HG02885 (cell line): ENCODE measurements at regions not wholly inside any gene's neighbourhood (a gene's known extent, or its start where the extent isn't known, plus 50 kb on each side); places are given as distances from the start of the nearest gene placed in this dataset.

Source experiments
- ATAC-seq: cut with Tn5 transposase; IDR thresholded peaks from one replicate; pipeline ENCODE4 v1.9.1; 2021; ENCODE audit warnings: mild to moderate bottlenecking; ENCODE audit not compliant: unreplicated experiment, poor library complexity

GRCh38 chrX:126886997-126887396 is 67.5 kb downstream of the PRR32 start:
- no peak for ATAC-seq

- no peak for ATAC-seq
Measured at GRCh38 chrX:126900937-126901336, 81.4 kb downstream of the PRR32 start.

GRCh38 chrX:126929071-126929470 is 109.5 kb downstream of the PRR32 start:
- ATAC-seq: no peak

DNA sequence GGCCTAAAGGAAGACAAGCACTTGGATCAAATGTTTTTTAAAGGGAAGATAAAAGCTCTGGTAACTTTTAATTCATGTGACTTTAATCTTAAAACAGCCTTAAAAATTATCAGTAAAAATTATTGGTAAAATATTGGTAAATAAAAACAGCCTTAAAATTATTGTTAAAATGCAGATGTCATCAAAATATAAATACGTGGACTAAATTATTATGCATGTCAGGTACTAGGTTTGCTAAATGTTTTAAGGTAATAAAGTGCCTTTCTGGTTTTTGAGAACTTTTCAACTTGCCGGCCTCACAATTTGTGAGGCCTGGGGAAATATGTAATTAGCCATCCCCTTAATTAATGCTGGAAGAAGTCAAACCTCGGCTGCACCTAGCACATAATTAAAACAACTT is 147.7 kb downstream of the PRR32 start:
- no peak for ATAC-seq

DNA sequence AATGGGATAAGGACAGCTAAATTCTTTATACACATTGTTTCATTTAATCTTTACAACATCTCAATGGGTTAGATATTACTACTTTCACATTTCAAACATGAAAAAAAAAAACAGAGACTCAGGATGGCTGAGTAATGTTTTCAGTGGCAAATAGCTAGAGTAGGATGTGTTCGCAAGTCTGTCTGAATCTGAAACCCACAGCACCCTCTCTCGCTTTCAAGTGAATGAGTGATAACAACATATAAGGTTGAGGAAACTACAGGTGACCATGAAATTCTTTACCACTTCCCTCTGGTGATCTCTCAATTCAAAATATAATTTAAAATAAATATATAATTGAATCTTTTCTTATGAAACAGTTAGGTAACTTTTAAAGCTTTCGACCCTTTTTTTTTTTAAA is 162.6 kb downstream of the PRR32 start:
- ATAC-seq: no peak

GRCh38 chrX:126985027-126985426 is 165.5 kb downstream of the PRR32 start:
- ATAC-seq: no peak

GRCh38 chrX:126985981-126986380 is 166.5 kb downstream of the PRR32 start:
- ATAC-seq: no peak

- no peak for ATAC-seq
Measured at GRCh38 chrX:126994032-126994600, 174.6 kb downstream of the PRR32 start.

GRCh38 chrX:127011629-127012028 is 192.1 kb downstream of the PRR32 start:
- peak; percentile 59 for ATAC-seq

DNA sequence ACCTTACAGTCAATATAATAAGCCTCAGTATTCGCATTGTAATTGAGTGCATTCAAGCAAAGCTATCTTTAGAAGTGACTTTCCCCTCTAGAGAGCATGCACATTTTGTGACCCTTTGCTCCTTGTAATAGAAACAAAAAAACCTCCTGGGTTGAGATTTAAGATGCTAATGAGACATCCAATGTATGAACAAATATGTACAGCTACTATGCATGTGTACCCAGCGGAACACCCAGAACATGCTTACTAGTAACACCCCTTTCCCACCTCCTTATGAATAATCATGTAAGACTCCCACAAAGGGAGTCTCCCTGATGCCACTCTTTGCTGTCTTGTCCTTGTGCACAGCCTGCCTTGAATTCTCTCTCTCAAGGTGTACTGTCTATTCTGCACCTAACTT is 205.5 kb downstream of the PRR32 start:
- no peak for ATAC-seq

GRCh38 chrX:127030016-127030748 is 210.7 kb downstream of the PRR32 start:
- ATAC-seq: no peak

GRCh38 chrX:127037159-127037558 is 217.6 kb downstream of the PRR32 start:
- ATAC-seq: no peak

- ATAC-seq: no peak
Measured at GRCh38 chrX:127038065-127038464, 218.5 kb downstream of the PRR32 start.

- no peak for ATAC-seq
Measured at GRCh38 chrX:127057891-127058619, 238.5 kb downstream of the PRR32 start.

DNA sequence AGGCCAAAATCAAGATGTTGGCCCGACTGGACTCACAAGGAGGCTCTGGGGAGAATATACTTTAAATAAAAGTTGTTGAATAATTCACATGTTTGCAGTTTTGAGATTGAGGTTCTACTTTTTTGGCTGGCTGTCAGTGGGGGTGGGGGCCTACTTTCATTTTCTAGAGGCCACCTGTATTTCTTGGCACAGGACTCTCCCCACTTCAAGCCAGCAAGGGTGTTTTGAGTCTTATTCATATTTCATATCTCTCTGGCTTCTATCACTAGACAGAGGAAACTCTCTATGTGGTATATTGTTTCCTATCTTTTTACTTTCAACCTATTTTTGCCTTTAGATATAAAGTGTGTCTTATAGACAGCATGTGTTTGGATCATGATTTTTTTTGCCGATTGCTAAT is 266.4 kb downstream of the PRR32 start:
- no peak for ATAC-seq

DNA sequence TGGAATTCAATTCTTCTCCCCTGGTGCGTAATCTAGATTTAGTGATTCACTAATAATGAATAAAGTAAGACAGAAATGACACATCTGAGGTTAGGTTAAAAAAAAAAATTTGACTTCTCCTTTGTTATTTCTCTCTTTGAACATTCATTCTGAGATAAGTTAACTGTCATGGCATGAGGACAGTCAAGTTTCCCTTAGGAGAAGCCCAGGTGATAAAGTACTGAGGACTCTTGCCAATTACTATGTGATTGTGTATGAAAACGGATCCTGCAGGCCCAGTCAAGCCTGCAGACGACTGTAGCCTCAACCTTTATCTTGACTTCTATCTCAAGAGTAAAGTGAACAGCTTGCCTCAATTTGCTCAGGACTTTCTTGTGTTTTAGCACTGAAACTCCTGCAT is 293.2 kb downstream of the PRR32 start:
- no peak for ATAC-seq

- ATAC-seq: no peak
Measured at GRCh38 chrX:127124871-127125270, 305.3 kb downstream of the PRR32 start.

DNA sequence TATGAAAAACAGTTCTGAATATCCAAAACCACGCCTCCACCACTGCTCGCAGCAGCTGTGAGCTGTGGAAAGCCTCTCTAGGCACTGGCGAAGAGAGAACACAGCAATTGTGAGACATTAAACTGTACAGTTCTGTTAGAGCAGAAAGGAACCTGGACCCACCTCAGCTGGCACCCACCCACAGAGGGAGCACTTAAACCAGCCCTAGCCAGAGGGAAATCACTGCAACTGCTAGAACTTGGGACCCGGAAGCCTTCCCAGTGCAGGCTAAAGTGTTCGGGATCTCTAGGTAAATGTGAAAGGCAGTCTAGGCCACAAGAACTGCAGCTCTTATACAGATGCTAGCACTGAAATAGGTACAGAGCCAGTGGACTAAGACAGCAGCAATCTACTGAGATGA is 308.8 kb downstream of the PRR32 start:
- ATAC-seq: no peak

DNA sequence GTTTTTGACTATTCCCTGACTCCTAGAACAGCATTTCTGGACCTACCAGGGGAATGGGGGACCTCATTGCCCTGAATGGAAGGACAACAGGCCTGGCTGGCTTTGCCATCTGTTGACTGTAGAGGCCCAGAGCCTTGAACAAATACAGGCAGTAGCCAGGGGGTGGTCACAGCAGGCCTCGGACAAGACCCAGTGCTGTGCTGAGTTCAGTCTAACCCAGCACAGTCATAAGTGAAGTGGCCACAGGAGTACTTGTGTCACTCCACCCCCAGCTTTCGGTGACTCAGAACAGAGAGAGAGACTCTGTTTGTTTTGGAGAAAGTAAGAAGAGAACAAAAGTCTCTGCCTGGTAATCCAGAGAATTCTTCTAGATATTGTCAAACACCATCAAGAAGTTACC is 310.0 kb downstream of the PRR32 start:
- ATAC-seq: no peak

DNA sequence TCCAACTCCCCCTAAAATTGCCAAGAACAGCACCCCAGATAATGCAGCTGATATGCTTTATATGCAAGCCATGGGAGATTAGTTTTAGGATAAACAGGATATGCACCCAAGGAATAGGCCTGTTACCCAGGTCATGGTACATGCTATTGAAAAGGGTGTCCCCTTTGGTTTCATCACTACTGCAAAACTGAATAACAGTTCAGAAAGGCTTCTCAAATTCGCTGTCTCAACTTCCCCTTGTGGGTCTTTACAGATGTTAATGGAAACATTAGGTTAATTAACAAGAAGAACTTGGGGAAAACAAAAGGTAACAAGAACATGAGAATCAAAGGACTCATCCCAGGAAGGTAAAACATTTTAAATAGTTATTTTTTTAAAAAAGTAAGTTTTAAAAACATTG is 318.7 kb downstream of the PRR32 start:
- ATAC-seq: no peak

DNA sequence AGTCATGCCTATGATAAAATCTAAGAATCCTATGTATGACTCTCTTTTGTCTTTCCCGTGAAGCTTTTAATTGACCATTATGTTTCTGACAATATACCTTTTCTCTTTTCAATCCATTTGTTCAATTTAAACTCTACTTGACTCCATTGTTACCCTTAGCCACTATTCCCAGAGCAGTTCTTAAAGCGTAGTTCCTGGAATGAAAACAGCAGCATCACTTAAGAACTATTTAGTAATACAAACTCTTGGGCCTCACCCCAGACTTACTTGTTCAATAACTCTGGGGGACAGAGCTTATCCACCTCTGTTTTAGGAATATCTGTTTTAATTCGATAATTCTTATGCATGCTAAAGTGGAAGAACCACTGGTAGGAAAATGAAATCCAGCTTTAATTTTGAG is 358.4 kb downstream of the PRR32 start:
- no peak for ATAC-seq

DNA sequence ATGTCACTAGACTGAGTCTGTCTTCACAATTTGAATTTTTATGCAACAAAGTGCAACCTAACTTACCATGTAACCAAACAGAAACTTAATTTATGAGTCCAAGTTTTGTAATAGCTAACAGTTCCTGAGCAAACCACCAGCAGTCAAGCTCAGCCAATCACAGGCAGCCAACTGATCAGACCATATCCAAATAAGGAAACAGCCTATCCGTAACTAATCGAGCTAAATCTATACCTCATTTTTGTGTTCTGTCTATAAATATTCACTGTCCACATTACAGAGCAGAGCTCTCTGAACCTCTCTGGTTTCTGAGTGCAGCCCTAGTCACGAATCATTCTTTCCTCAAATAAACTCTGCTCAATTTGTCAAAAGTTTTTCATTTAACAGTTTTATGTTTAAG is 367.6 kb downstream of the PRR32 start:
- ATAC-seq: no peak
